Transverse colon (tissue), 4 donors: ENCODE measurements at regions not wholly inside any gene's neighbourhood (a gene's known extent, or its start where the extent isn't known, plus 50 kb on each side); places are given as distances from the start of the nearest gene placed in this dataset.

ENCODE experiments used
- DNase-seq: peaks from one replicate; pipeline ENCODE4 v3.0.0-alpha.2; 2019
- H3K27ac ChIP-seq, 4 donors: fragments of 200-600 bp; sonication (generic); 2 replicates each; pipeline ENCODE4 v1.5.1; 2016 to 2018; ENCODE audit warnings: inconsistent platforms in 4 of 4
- H3K27me3 ChIP-seq: fragments of 200-600 bp; sonication (generic); 2 replicates; pipeline ENCODE4 v1.5.1; 2017; ENCODE audit warnings: inconsistent platforms
- H3K36me3 ChIP-seq, 4 donors: fragments of 200-600 bp; sonication (generic); 2 replicates each; pipeline ENCODE4 v1.5.1; 2017 to 2019; ENCODE audit warnings: inconsistent platforms in 4 of 4
- H3K4me1 ChIP-seq, 4 donors: fragments of 200-600 bp; sonication (generic); 2 replicates each; pipeline ENCODE4 v1.5.1; 2017 to 2020; ENCODE audit warnings: inconsistent platforms in 4 of 4
- H3K4me3 ChIP-seq, 4 donors: fragments of 200-600 bp; sonication (generic); 1 replicate in 1 of 4; 2 replicates in 3 of 4; pipeline versions ENCODE4 v1.5.1 to v1.6.1; 2017 to 2019; ENCODE audit warnings: inconsistent platforms in 4 of 4
- H3K9me3 ChIP-seq, 2 donors: fragments of 200-600 bp; sonication (generic); 2 replicates each; pipeline ENCODE4 v1.5.1; 2017 to 2019; ENCODE audit warnings: inconsistent platforms in 2 of 2
- EP300 ChIP-seq: sonication (generic); formaldehyde crosslinking; IDR thresholded peaks from one replicate; pipeline ENCODE4 v1.6.1; 2017; ENCODE audit warnings: antibody characterized with exemption, low read depth
- POLR2A ChIP-seq: fragments of 450-650 bp; IDR thresholded peaks from one replicate; pipeline ENCODE4 v1.6.1; 2016; ENCODE audit warnings: antibody characterized with exemption, mild to moderate bottlenecking, moderate library complexity
- POLR2AphosphoS5 ChIP-seq, 3 donors: sonication (generic); formaldehyde crosslinking; IDR thresholded peaks; one replicate each; pipeline ENCODE4 v1.6.1; 2016; ENCODE audit warnings: antibody characterized with exemption in 3 of 3
- WGBS, 2 donors: methylation state at CpG; one replicate each; pipeline ENCODE4 v1.1.5; 2018; ENCODE audit warnings: low coverage in 1 of 2; 5-methylcytosine and 5-hydroxymethylcytosine counted together
- in situ Hi-C, 4 donors: fragments of 200-750 bp; cut with MboI; loops; one replicate each; pipeline versions ENCODE4 v1.15.0 to v1.15.1; 2017; ENCODE audit warnings: low sequenced_read_pairs in 3 of 4, low pct_ligation_motif_present in 1 of 4, low pct_unique_long_range_greater_than_20kb in 1 of 4
- intact Hi-C: fragments of 100-400 bp; cut with DNase I; formaldehyde crosslinking; loops from one replicate; pipeline ENCODE4 v1.15.1; 2023; ENCODE audit warnings: low total_unique reads
- TF ChIP-seq, protein P1 (sequence below), 5 experiments: fragments of 200-600 bp in 3 of 5; fragments of 450-650 bp in 2 of 5; sonication (generic) in 3 of 5; IDR thresholded peaks; 1 replicate in 2 of 5; 2 replicates in 3 of 5; pipeline ENCODE4 v1.5.1; 2016 to 2017; ENCODE audit warnings: antibody characterized with exemption in 5 of 5, inconsistent platforms in 3 of 5, mild to moderate bottlenecking in 2 of 5, moderate library complexity in 1 of 5

DNA sequence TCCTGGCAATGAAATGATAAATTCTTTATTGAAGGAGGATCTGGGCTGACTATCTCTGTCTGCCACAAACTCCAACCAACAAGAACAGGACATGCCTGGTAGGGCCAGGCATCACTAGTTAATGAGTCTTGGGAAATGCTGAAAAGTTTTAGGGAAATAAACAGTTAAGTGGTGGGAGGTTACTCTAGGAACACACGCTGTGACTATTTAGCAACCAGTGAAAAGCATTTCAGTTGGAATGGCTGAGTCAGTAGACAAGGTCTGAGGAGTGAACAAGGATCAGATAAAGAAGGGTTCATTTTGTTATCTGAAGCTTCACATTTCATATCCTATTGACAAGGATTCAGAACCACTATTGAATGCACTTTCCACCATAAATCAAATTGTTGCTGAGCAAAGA is 394.9 kb upstream of the BOD1L1 start:
- WGBS, 2 donors, result 50 to 63% methylated on average over 1 of the region's 1 CpG
- Histone ChIP-seq H3K4me3 (no peak overlapping the region), H3K27me3 (no peaks in the 10 kb centered on the region), H3K9me3 (no peaks in the 10 kb centered on the region), H3K27ac (no peak overlapping the region), H3K36me3 (no peaks in the 10 kb centered on the region), H3K4me1 (no peaks in the 10 kb centered on the region)
- in situ Hi-C loops, result no loop called here
- intact Hi-C loops, result no loop called here
- no peak for DNase-seq
- TF ChIP-seq POLR2AphosphoS5 (IDR thresholded peaks at IDR 0.05), result no peak
- TF ChIP-seq, protein P1, sequence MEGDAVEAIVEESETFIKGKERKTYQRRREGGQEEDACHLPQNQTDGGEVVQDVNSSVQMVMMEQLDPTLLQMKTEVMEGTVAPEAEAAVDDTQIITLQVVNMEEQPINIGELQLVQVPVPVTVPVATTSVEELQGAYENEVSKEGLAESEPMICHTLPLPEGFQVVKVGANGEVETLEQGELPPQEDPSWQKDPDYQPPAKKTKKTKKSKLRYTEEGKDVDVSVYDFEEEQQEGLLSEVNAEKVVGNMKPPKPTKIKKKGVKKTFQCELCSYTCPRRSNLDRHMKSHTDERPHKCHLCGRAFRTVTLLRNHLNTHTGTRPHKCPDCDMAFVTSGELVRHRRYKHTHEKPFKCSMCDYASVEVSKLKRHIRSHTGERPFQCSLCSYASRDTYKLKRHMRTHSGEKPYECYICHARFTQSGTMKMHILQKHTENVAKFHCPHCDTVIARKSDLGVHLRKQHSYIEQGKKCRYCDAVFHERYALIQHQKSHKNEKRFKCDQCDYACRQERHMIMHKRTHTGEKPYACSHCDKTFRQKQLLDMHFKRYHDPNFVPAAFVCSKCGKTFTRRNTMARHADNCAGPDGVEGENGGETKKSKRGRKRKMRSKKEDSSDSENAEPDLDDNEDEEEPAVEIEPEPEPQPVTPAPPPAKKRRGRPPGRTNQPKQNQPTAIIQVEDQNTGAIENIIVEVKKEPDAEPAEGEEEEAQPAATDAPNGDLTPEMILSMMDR (IDR thresholded peaks at IDR 0.05), result no peak
- TF ChIP-seq EP300, result no peak
- no peak for TF ChIP-seq POLR2A

GRCh38 chr4:14023036-14023435 is 395.5 kb upstream of the BOD1L1 start:
- Histone ChIP-seq H3K36me3 (no peaks in the 10 kb centered on the region), H3K4me3 (no peak overlapping the region), H3K9me3 (no peaks in the 10 kb centered on the region), H3K27ac (no peak overlapping the region), H3K27me3 (no peaks in the 10 kb centered on the region), H3K4me1 (no peaks in the 10 kb centered on the region)
- no peak for TF ChIP-seq EP300
- no peak for TF ChIP-seq POLR2AphosphoS5 (IDR thresholded peaks at IDR 0.05)
- TF ChIP-seq, protein P1 (IDR thresholded peaks at IDR 0.05), result no peak
- no peak for TF ChIP-seq POLR2A
- in situ Hi-C loops, result no loop called here
- intact Hi-C loops, result no loop called here
- 86 to 90% methylated on average over 1 to 3 of the region's 3 CpGs for WGBS, 2 donors
- DNase-seq, result no peak

GRCh38 chr4:14023896-14024295 is 396.4 kb upstream of the BOD1L1 start:
- in situ Hi-C loops, result no loop called here
- no peaks in the 10 kb centered on the region for H3K27me3 ChIP-seq
- H3K36me3 ChIP-seq, result no peaks in the 10 kb centered on the region
- WGBS, 2 donors, result 63 to 86% methylated on average over 1 of the region's 1 CpG
- no peak overlapping the region for H3K27ac ChIP-seq
- intact Hi-C loops, result no loop called here
- H3K4me1 ChIP-seq, result no peaks in the 10 kb centered on the region
- no peak overlapping the region for H3K4me3 ChIP-seq
- DNase-seq, result no peak
- H3K9me3 ChIP-seq, result no peaks in the 10 kb centered on the region
- TF ChIP-seq POLR2A (no peak), POLR2AphosphoS5 (IDR thresholded peaks at IDR 0.05) (no peak), EP300 (no peak)
- TF ChIP-seq, protein P1 (IDR thresholded peaks at IDR 0.05), result no peak

GRCh38 chr4:14025111-14025510 is 397.6 kb upstream of the BOD1L1 start:
- in situ Hi-C loops, result no loop called here
- intact Hi-C loops, result no loop called here
- no peaks in the 10 kb centered on the region for H3K4me1 ChIP-seq
- no peak for DNase-seq
- TF ChIP-seq EP300, result no peak
- TF ChIP-seq, protein P1 (IDR thresholded peaks at IDR 0.05), result no peak
- no peak for TF ChIP-seq POLR2A
- no peak for TF ChIP-seq POLR2AphosphoS5 (IDR thresholded peaks at IDR 0.05)
- no peaks in the 10 kb centered on the region for H3K36me3 ChIP-seq
- 55 to 60% methylated on average over 2 to 5 of the region's 5 CpGs for WGBS, 2 donors
- H3K27ac ChIP-seq, result no peak overlapping the region
- no peaks in the 10 kb centered on the region for H3K27me3 ChIP-seq
- no peaks in the 10 kb centered on the region for H3K9me3 ChIP-seq
- H3K4me3 ChIP-seq, result no peak overlapping the region
